Keratinocyte (primary cell): ENCODE measurements at regions not wholly inside any gene's neighbourhood (a gene's known extent, or its start where the extent isn't known, plus 50 kb on each side); places are given as distances from the start of the nearest gene placed in this dataset.

ENCODE experiments used
- DNase-seq: peaks from one replicate; pipeline ENCODE4 v3.0.0-alpha.2; 2011; ENCODE audit warnings: low read depth, missing footprints, low spot score
- FAIRE-seq: peaks from 2 replicates; lab custom pipeline; 2011; peaks lifted over from hg19 to GRCh38; lab: Jason Lieb, UNC
- H2AFZ ChIP-seq: 2 replicates; pipeline ENCODE4 v1.6.0; 2012; ENCODE audit warnings: low read length, control low read depth, inconsistent platforms; ENCODE audit not compliant: control insufficient read depth
- H3K27ac ChIP-seq: 2 replicates; pipeline ENCODE4 v1.5.1; 2011; ENCODE audit warnings: low read length; ENCODE audit not compliant: control insufficient read depth, insufficient read depth
- H3K27me3 ChIP-seq: 3 replicates; pipeline ENCODE4 v1.6.0; 2011; ENCODE audit warnings: low read length; ENCODE audit not compliant: control insufficient read depth, insufficient read depth; ENCODE audit errors: extremely low read depth
- H3K36me3 ChIP-seq, 2 experiments: 2 replicates in 1 of 2; 3 replicates in 1 of 2; pipeline ENCODE4 v1.5.1; 2011; ENCODE audit warnings: low read length in 2 of 2, mild to moderate bottlenecking in 1 of 2; ENCODE audit not compliant: control insufficient read depth in 2 of 2, insufficient read depth in 2 of 2; ENCODE audit errors: extremely low read depth in 1 of 2
- H3K4me1 ChIP-seq: 3 replicates; pipeline ENCODE4 v1.5.1; 2011; ENCODE audit warnings: low read length; ENCODE audit not compliant: control insufficient read depth, insufficient read depth; ENCODE audit errors: extremely low read depth
- H3K4me2 ChIP-seq: 3 replicates; pipeline ENCODE4 v1.6.0; 2011; ENCODE audit warnings: low read depth, low read length; ENCODE audit not compliant: control insufficient read depth, insufficient read depth; ENCODE audit errors: extremely low read depth
- H3K4me3 ChIP-seq, 3 experiments: fragments of 200-600 bp in 1 of 3; sonication (generic) in 1 of 3; 2 replicates in 2 of 3; 3 replicates in 1 of 3; pipeline ENCODE4 v1.5.1; 2011 to 2016; ENCODE audit warnings: low read length in 3 of 3, mild to moderate bottlenecking in 3 of 3, control low read depth in 2 of 3, inconsistent platforms in 1 of 3, low read depth in 1 of 3, mixed read lengths in 1 of 3, mixed run types in 1 of 3, moderate library complexity in 1 of 3; ENCODE audit not compliant: control insufficient read depth in 2 of 3, insufficient read depth in 2 of 3; ENCODE audit errors: extremely low read depth in 1 of 3
- H3K79me2 ChIP-seq: 2 replicates; pipeline ENCODE4 v1.6.0; 2012; ENCODE audit warnings: low read length; ENCODE audit not compliant: control insufficient read depth, insufficient read depth
- H3K9ac ChIP-seq: 3 replicates; pipeline ENCODE4 v1.6.0; 2011; ENCODE audit warnings: low read length; ENCODE audit not compliant: control insufficient read depth, insufficient read depth; ENCODE audit errors: extremely low read depth
- H3K9me1 ChIP-seq: 3 replicates; pipeline ENCODE4 v1.6.0; 2011; ENCODE audit warnings: low read length; ENCODE audit not compliant: control insufficient read depth, insufficient read depth; ENCODE audit errors: extremely low read depth
- H3K9me3 ChIP-seq: 2 replicates; pipeline ENCODE4 v1.5.1; 2012; ENCODE audit warnings: low read depth, low read length; ENCODE audit not compliant: control insufficient read depth
- H4K20me1 ChIP-seq: 3 replicates; pipeline ENCODE4 v1.6.0; 2011; ENCODE audit warnings: low read length; ENCODE audit not compliant: control insufficient read depth, insufficient read depth; ENCODE audit errors: extremely low read depth
- CTCF ChIP-seq, 3 experiments: IDR thresholded peaks in 1 of 3; conservative IDR thresholded peaks in 1 of 3; optimal IDR thresholded peaks in 1 of 3; 2 replicates in 2 of 3; 3 replicates in 1 of 3; pipeline versions ENCODE3 to v1.5.1; 2011; ENCODE audit warnings: low read length in 3 of 3, mild to moderate bottlenecking in 3 of 3, moderate library complexity in 2 of 3, control low read depth in 1 of 3, inconsistent platforms in 1 of 3; ENCODE audit not compliant: insufficient read depth in 2 of 3; ENCODE audit errors: extremely low read depth in 1 of 3
- EZH2 ChIP-seq: IDR thresholded peaks from one replicate; pipeline ENCODE4 v1.6.1; 2012; ENCODE audit warnings: inconsistent platforms, mild to moderate bottlenecking, low read length, moderate library complexity
- dilution Hi-C: fragments of 300-500 bp; cut with MboI; formaldehyde crosslinking; loops from one replicate; pipeline ENCODE4 v1.7.0; 2020; ENCODE audit warnings: low sequenced_read_pairs; ENCODE audit not compliant: extremely low pct_ligation_motif_present

- H3K9ac ChIP-seq = no peak overlapping the region
- no peaks in the 10 kb centered on the region for H4K20me1 ChIP-seq
- dilution Hi-C loops = no loop called here
- no peaks in the 10 kb centered on the region for H3K9me1 ChIP-seq
- no peaks in the 10 kb centered on the region for H3K36me3 ChIP-seq
- H3K79me2 ChIP-seq = no peaks in the 10 kb centered on the region
- no peak overlapping the region for H3K27ac ChIP-seq
- no peaks in the 10 kb centered on the region for H3K9me3 ChIP-seq
- DNase-seq (no peak), FAIRE-seq (no peak)
- H3K27me3 ChIP-seq = no peaks in the 10 kb centered on the region
- H3K4me1 ChIP-seq = no peaks in the 10 kb centered on the region
- TF ChIP-seq EZH2 (no peak), CTCF (optimal IDR thresholded peaks at IDR 0.05 in 1 of 3, IDR thresholded peaks at IDR 0.05 in 1 of 3, conservative IDR thresholded peaks at IDR 0.05 in 1 of 3; ENCODE audit: extremely low read depth in 1 of 3, insufficient read depth in 2 of 3, low read length in 3 of 3) (no peak)
- H3K4me3 ChIP-seq = no peak overlapping the region
- no peak overlapping the region for H3K4me2 ChIP-seq
- no peak overlapping the region for H2AFZ ChIP-seq
Measured at GRCh38 chr1:106831511-106831910, 225.0 kb upstream of the PRMT6 start.

GRCh38 chr1:106836708-106837107 is 219.8 kb upstream of the PRMT6 start:
- Histone ChIP-seq H3K4me3 (no peak overlapping the region), H3K9ac (no peak overlapping the region), H3K9me1 (no peaks in the 10 kb centered on the region), H3K9me3 (no peaks in the 10 kb centered on the region), H3K27ac (no peak overlapping the region), H3K27me3 (no peaks in the 10 kb centered on the region), H3K79me2 (no peaks in the 10 kb centered on the region), H4K20me1 (no peaks in the 10 kb centered on the region), H3K4me2 (no peak overlapping the region), H3K4me1 (no peaks in the 10 kb centered on the region), H3K36me3 (no peaks in the 10 kb centered on the region), H2AFZ (no peak overlapping the region)
- DNase-seq (no peak), FAIRE-seq (no peak)
- TF ChIP-seq CTCF (optimal IDR thresholded peaks at IDR 0.05 in 1 of 3, IDR thresholded peaks at IDR 0.05 in 1 of 3, conservative IDR thresholded peaks at IDR 0.05 in 1 of 3; ENCODE audit: extremely low read depth in 1 of 3, insufficient read depth in 2 of 3, low read length in 3 of 3) (no peak), EZH2 (no peak)
- dilution Hi-C loops = no loop called here
